ENCODE measurements at regions not wholly inside any gene's neighbourhood (a gene's known extent, or its start where the extent isn't known, plus 50 kb on each side); places are given as distances from the start of the nearest gene placed in this dataset.

GRCh38 chr5:5968981-5969380 is 409.4 kb downstream of the MED10 start:
- WGBS, 2 donors, result 86 to 90% methylated on average over 4 of the region's 4 CpGs
- intact Hi-C loops (cut with DNase I), result no loop called here
- no peaks in the 10 kb centered on the region for H3K36me3 ChIP-seq (ENCODE audit: control insufficient read depth in 1 of 2, insufficient read depth in 2 of 2, low read length in 1 of 2)
- H3K9me3 ChIP-seq (ENCODE audit: control insufficient read depth, low read length), result peaks cover 2% of the 10 kb centered on the region
- H3K4me3 ChIP-seq (ENCODE audit: low read length in 2 of 2), result no peak overlapping the region
- no peaks in the 10 kb centered on the region for H3K4me1 ChIP-seq (ENCODE audit: control insufficient read depth in 1 of 2, insufficient read depth in 2 of 2, low read length in 2 of 2)
- ATAC-seq (ENCODE audit: low FRiP score) (no peak), DNase-seq (no peak)
- H3K27ac ChIP-seq (ENCODE audit: low read depth in 1 of 2, low read length in 2 of 2), result no peak overlapping the region
- no peaks in the 10 kb centered on the region for H3K27me3 ChIP-seq (ENCODE audit: control insufficient read depth in 1 of 2, insufficient read depth in 2 of 2, low read length in 1 of 2)

- H3K27ac ChIP-seq (ENCODE audit: low read depth in 1 of 2, low read length in 2 of 2), result no peak overlapping the region
- DNase-seq, result no peak
- no peaks in the 10 kb centered on the region for H3K4me1 ChIP-seq (ENCODE audit: control insufficient read depth in 1 of 2, insufficient read depth in 2 of 2, low read length in 2 of 2)
- intact Hi-C loops (cut with DNase I), result no loop called here
- H3K9me3 ChIP-seq (ENCODE audit: control insufficient read depth, low read length), result peaks cover 3% of the 10 kb centered on the region
- ATAC-seq (ENCODE audit: low FRiP score), result no peak
- 60 to 70% methylated on average over 3 of the region's 3 CpGs for WGBS, 2 donors
- H3K36me3 ChIP-seq (ENCODE audit: control insufficient read depth in 1 of 2, insufficient read depth in 2 of 2, low read length in 1 of 2), result no peaks in the 10 kb centered on the region
- H3K4me3 ChIP-seq (ENCODE audit: low read length in 2 of 2), result no peak overlapping the region
- no peaks in the 10 kb centered on the region for H3K27me3 ChIP-seq (ENCODE audit: control insufficient read depth in 1 of 2, insufficient read depth in 2 of 2, low read length in 1 of 2)
Measured at GRCh38 chr5:5967944-5968343, 410.4 kb downstream of the MED10 start.

GRCh38 chr5:5967373-5967772 is 411.0 kb downstream of the MED10 start:
- no peak overlapping the region for H3K4me3 ChIP-seq (ENCODE audit: low read length in 2 of 2)
- DNase-seq (no peak), ATAC-seq (ENCODE audit: low FRiP score) (no peak)
- no peak overlapping the region for H3K27ac ChIP-seq (ENCODE audit: low read depth in 1 of 2, low read length in 2 of 2)
- 92 to 93% methylated on average over 6 of the region's 6 CpGs for WGBS, 2 donors
- intact Hi-C loops (cut with DNase I), result no loop called here
- H3K4me1 ChIP-seq (ENCODE audit: control insufficient read depth in 1 of 2, insufficient read depth in 2 of 2, low read length in 2 of 2), result no peaks in the 10 kb centered on the region
- no peaks in the 10 kb centered on the region for H3K36me3 ChIP-seq (ENCODE audit: control insufficient read depth in 1 of 2, insufficient read depth in 2 of 2, low read length in 1 of 2)
- H3K9me3 ChIP-seq (ENCODE audit: control insufficient read depth, low read length), result peaks cover 3% of the 10 kb centered on the region
- H3K27me3 ChIP-seq (ENCODE audit: control insufficient read depth in 1 of 2, insufficient read depth in 2 of 2, low read length in 1 of 2), result no peaks in the 10 kb centered on the region

- Histone ChIP-seq H3K9me3 (ENCODE audit: control insufficient read depth, low read length) (peaks cover 3% of the 10 kb centered on the region), H3K27ac (ENCODE audit: low read depth in 1 of 2, low read length in 2 of 2) (no peak overlapping the region), H3K4me3 (ENCODE audit: low read length in 2 of 2) (no peak overlapping the region), H3K4me1 (ENCODE audit: control insufficient read depth in 1 of 2, insufficient read depth in 2 of 2, low read length in 2 of 2) (no peaks in the 10 kb centered on the region), H3K27me3 (ENCODE audit: control insufficient read depth in 1 of 2, insufficient read depth in 2 of 2, low read length in 1 of 2) (no peaks in the 10 kb centered on the region), H3K36me3 (ENCODE audit: control insufficient read depth in 1 of 2, insufficient read depth in 2 of 2, low read length in 1 of 2) (no peaks in the 10 kb centered on the region)
- intact Hi-C loops (cut with DNase I), result no loop called here
- DNase-seq (no peak), ATAC-seq (ENCODE audit: low FRiP score) (no peak)
- 50 to 61% methylated on average over 5 of the region's 5 CpGs for WGBS, 2 donors
Measured at GRCh38 chr5:5965132-5965531, 413.2 kb downstream of the MED10 start.

- no peak overlapping the region for H3K4me3 ChIP-seq (ENCODE audit: low read length in 2 of 2)
- no peak for ATAC-seq (ENCODE audit: low FRiP score)
- 94 to 96% methylated on average over 4 of the region's 4 CpGs for WGBS, 2 donors
- H3K36me3 ChIP-seq (ENCODE audit: control insufficient read depth in 1 of 2, insufficient read depth in 2 of 2, low read length in 1 of 2), result no peaks in the 10 kb centered on the region
- H3K4me1 ChIP-seq (ENCODE audit: control insufficient read depth in 1 of 2, insufficient read depth in 2 of 2, low read length in 2 of 2), result no peaks in the 10 kb centered on the region
- no peaks in the 10 kb centered on the region for H3K27me3 ChIP-seq (ENCODE audit: control insufficient read depth in 1 of 2, insufficient read depth in 2 of 2, low read length in 1 of 2)
- intact Hi-C loops (cut with DNase I), result no loop called here
- DNase-seq, result no peak
- peaks cover 3% of the 10 kb centered on the region for H3K9me3 ChIP-seq (ENCODE audit: control insufficient read depth, low read length)
- no peak overlapping the region for H3K27ac ChIP-seq (ENCODE audit: low read depth in 1 of 2, low read length in 2 of 2)
Measured at GRCh38 chr5:5964347-5964746, 414.0 kb downstream of the MED10 start.

- Histone ChIP-seq H3K27me3 (ENCODE audit: control insufficient read depth in 1 of 2, insufficient read depth in 2 of 2, low read length in 1 of 2) (no peaks in the 10 kb centered on the region), H3K4me1 (ENCODE audit: control insufficient read depth in 1 of 2, insufficient read depth in 2 of 2, low read length in 2 of 2) (no peaks in the 10 kb centered on the region), H3K36me3 (ENCODE audit: control insufficient read depth in 1 of 2, insufficient read depth in 2 of 2, low read length in 1 of 2) (no peaks in the 10 kb centered on the region), H3K27ac (ENCODE audit: low read depth in 1 of 2, low read length in 2 of 2) (no peak overlapping the region), H3K9me3 (ENCODE audit: control insufficient read depth, low read length) (no peaks in the 10 kb centered on the region), H3K4me3 (ENCODE audit: low read length in 2 of 2) (no peak overlapping the region)
- intact Hi-C loops (cut with DNase I), result no loop called here
- DNase-seq (no peak), ATAC-seq (ENCODE audit: low FRiP score) (no peak)
- 86 to 88% methylated on average over 2 of the region's 2 CpGs for WGBS, 2 donors
Measured at GRCh38 chr5:5957737-5958136, 420.6 kb downstream of the MED10 start.

- intact Hi-C loops (cut with DNase I), result no loop called here
- H3K27me3 ChIP-seq (ENCODE audit: control insufficient read depth in 1 of 2, insufficient read depth in 2 of 2, low read length in 1 of 2), result no peaks in the 10 kb centered on the region
- no peak for DNase-seq
- no peaks in the 10 kb centered on the region for H3K4me1 ChIP-seq (ENCODE audit: control insufficient read depth in 1 of 2, insufficient read depth in 2 of 2, low read length in 2 of 2)
- no peak for ATAC-seq (ENCODE audit: low FRiP score)
- 91% methylated on average over 9 of the region's 9 CpGs for WGBS, 2 donors
- no peak overlapping the region for H3K27ac ChIP-seq (ENCODE audit: low read depth in 1 of 2, low read length in 2 of 2)
- H3K4me3 ChIP-seq (ENCODE audit: low read length in 2 of 2), result no peak overlapping the region
- no peaks in the 10 kb centered on the region for H3K36me3 ChIP-seq (ENCODE audit: control insufficient read depth in 1 of 2, insufficient read depth in 2 of 2, low read length in 1 of 2)
- H3K9me3 ChIP-seq (ENCODE audit: control insufficient read depth, low read length), result no peaks in the 10 kb centered on the region
Measured at GRCh38 chr5:5954275-5954598, 424.1 kb downstream of the MED10 start.

GRCh38 chr5:5953584-5954274 is 424.6 kb downstream of the MED10 start:
- H3K36me3 ChIP-seq (ENCODE audit: control insufficient read depth in 1 of 2, insufficient read depth in 2 of 2, low read length in 1 of 2), result no peaks in the 10 kb centered on the region
- no peaks in the 10 kb centered on the region for H3K9me3 ChIP-seq (ENCODE audit: control insufficient read depth, low read length)
- H3K4me1 ChIP-seq (ENCODE audit: control insufficient read depth in 1 of 2, insufficient read depth in 2 of 2, low read length in 2 of 2), result no peaks in the 10 kb centered on the region
- ATAC-seq (ENCODE audit: low FRiP score) (no peak), DNase-seq (no peak)
- intact Hi-C loops (cut with DNase I), result no loop called here
- H3K27me3 ChIP-seq (ENCODE audit: control insufficient read depth in 1 of 2, insufficient read depth in 2 of 2, low read length in 1 of 2), result no peaks in the 10 kb centered on the region
- H3K4me3 ChIP-seq (ENCODE audit: low read length in 2 of 2), result no peak overlapping the region
- H3K27ac ChIP-seq (ENCODE audit: low read depth in 1 of 2, low read length in 2 of 2), result no peak overlapping the region
- WGBS, 2 donors, result 86 to 87% methylated on average over 12 of the region's 12 CpGs

GRCh38 chr5:5951953-5952352 is 426.4 kb downstream of the MED10 start:
- 69 to 82% methylated on average over 3 of the region's 3 CpGs for WGBS, 2 donors
- H3K36me3 ChIP-seq (ENCODE audit: control insufficient read depth in 1 of 2, insufficient read depth in 2 of 2, low read length in 1 of 2), result no peaks in the 10 kb centered on the region
- H3K9me3 ChIP-seq (ENCODE audit: control insufficient read depth, low read length), result no peaks in the 10 kb centered on the region
- no peak for DNase-seq
- no peak for ATAC-seq (ENCODE audit: low FRiP score)
- no peaks in the 10 kb centered on the region for H3K4me1 ChIP-seq (ENCODE audit: control insufficient read depth in 1 of 2, insufficient read depth in 2 of 2, low read length in 2 of 2)
- H3K4me3 ChIP-seq (ENCODE audit: low read length in 2 of 2), result no peak overlapping the region
- H3K27me3 ChIP-seq (ENCODE audit: control insufficient read depth in 1 of 2, insufficient read depth in 2 of 2, low read length in 1 of 2), result no peaks in the 10 kb centered on the region
- intact Hi-C loops (cut with DNase I), result no loop called here
- no peak overlapping the region for H3K27ac ChIP-seq (ENCODE audit: low read depth in 1 of 2, low read length in 2 of 2)

All from aorta (tissue), 5 donors.